Peyer's patch (tissue), 4 donors: ENCODE measurements at regions not wholly inside any gene's neighbourhood (a gene's known extent, or its start where the extent isn't known, plus 50 kb on each side); places are given as distances from the start of the nearest gene placed in this dataset.

Experiments
- POLR2A ChIP-seq, 2 donors: fragments of 450-650 bp; IDR thresholded peaks; one replicate each; pipeline ENCODE4 v1.5.1; 2017; ENCODE audit warnings: antibody characterized with exemption in 2 of 2, mild to moderate bottlenecking in 2 of 2, moderate library complexity in 2 of 2
- TF ChIP-seq, protein P1 (sequence below), 6 experiments: fragments of 450-650 bp in 4 of 6; fragments of 200-600 bp in 2 of 6; sonication (generic) in 1 of 6; IDR thresholded peaks; one replicate each; pipeline ENCODE4 v1.5.1; 2017 to 2019; ENCODE audit warnings: antibody characterized with exemption in 6 of 6, mild to moderate bottlenecking in 3 of 6, moderate library complexity in 1 of 6

DNA sequence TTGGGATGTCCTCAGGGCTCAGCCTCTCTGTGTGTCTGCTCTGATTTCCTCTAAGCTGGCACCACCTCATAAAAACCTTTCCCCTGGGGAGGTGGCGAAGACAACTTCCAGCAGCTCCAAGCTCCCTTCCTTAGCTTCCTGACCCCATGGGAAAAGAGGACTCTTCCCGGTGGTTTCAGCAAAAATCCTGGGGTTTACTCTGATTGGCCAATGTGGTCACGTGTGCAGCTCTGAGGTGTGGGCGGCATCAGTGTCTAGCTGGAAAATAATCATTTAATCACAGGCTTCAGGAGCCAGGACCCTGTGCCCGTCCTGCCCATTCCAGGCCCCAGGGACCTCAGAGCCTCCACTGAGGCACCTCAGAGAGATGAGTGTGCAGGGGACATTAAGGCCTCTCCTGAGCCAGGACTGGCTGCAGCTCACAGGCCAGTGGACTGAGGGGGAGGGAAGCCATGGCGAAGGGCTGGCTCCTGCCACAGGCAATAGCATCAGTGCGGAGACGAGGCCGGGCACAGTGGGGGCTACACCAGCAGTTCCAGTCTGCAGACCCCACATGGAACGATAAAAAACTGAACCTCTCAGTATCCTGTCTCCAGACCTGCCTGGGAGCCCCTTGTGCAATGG is 104.1 kb downstream of the TPRA1 start:
- TF ChIP-seq POLR2A (IDR thresholded peaks at IDR 0.05) = no peak
- TF ChIP-seq, protein P1, sequence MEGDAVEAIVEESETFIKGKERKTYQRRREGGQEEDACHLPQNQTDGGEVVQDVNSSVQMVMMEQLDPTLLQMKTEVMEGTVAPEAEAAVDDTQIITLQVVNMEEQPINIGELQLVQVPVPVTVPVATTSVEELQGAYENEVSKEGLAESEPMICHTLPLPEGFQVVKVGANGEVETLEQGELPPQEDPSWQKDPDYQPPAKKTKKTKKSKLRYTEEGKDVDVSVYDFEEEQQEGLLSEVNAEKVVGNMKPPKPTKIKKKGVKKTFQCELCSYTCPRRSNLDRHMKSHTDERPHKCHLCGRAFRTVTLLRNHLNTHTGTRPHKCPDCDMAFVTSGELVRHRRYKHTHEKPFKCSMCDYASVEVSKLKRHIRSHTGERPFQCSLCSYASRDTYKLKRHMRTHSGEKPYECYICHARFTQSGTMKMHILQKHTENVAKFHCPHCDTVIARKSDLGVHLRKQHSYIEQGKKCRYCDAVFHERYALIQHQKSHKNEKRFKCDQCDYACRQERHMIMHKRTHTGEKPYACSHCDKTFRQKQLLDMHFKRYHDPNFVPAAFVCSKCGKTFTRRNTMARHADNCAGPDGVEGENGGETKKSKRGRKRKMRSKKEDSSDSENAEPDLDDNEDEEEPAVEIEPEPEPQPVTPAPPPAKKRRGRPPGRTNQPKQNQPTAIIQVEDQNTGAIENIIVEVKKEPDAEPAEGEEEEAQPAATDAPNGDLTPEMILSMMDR (IDR thresholded peaks at IDR 0.05) = no peak
